ENCODE measurements at regions not wholly inside any gene's neighbourhood (a gene's known extent, or its start where the extent isn't known, plus 50 kb on each side); places are given as distances from the start of the nearest gene placed in this dataset.
"Not testable (repeated sequence)": the region's sequence is repeated elsewhere in the genome, so short reads cannot be mapped to it uniquely, and the experiment has no call there.

- H3K27me3 ChIP-seq = no peaks in the 10 kb centered on the region
- H3K4me2 ChIP-seq = no peak overlapping the region
- no peak for TF ChIP-seq Cebpa-rat (IDR thresholded peaks at IDR 0.05)
- H3K4me3 ChIP-seq = no peak overlapping the region
- H3K9ac ChIP-seq = no peak overlapping the region
- H4K20me1 ChIP-seq = no peaks in the 10 kb centered on the region
- H3K27ac ChIP-seq = no peak overlapping the region
- H3K4me1 ChIP-seq = no peaks in the 10 kb centered on the region
- H3K36me3 ChIP-seq = no peaks in the 10 kb centered on the region
- no peaks in the 10 kb centered on the region for H3K9me3 ChIP-seq (replicated peaks in 1 of 11)
Measured at GRCh38 chr12:90679674-90680073, 275.3 kb downstream of the CCER1 start.

GRCh38 chr12:90677552-90677951 lies 277.4 kb downstream of the CCER1 start:
- H3K36me3 ChIP-seq = no peaks in the 10 kb centered on the region
- no peak overlapping the region for H3K27ac ChIP-seq
- no peak overlapping the region for H3K4me2 ChIP-seq

GRCh38 chr12:90677055-90677454 lies 277.9 kb downstream of the CCER1 start:
- Histone ChIP-seq H3K27ac (no peak overlapping the region), H3K4me1 (no peaks in the 10 kb centered on the region), H3K4me2 (no peak overlapping the region), H3K9ac (no peak overlapping the region), H3K4me3 (no peak overlapping the region), H3K36me3 (no peaks in the 10 kb centered on the region), H3K9me3 (replicated peaks in 1 of 11) (no peaks in the 10 kb centered on the region), H3K27me3 (no peaks in the 10 kb centered on the region), H4K20me1 (no peaks in the 10 kb centered on the region)
- no peak for TF ChIP-seq Cebpa-rat (IDR thresholded peaks at IDR 0.05)

More at GRCh38 chr12:90677552-90677951, 277.4 kb downstream of the CCER1 start:
- no peaks in the 10 kb centered on the region for H3K4me1 ChIP-seq
- H3K27me3 ChIP-seq = no peaks in the 10 kb centered on the region
- no peaks in the 10 kb centered on the region for H3K9me3 ChIP-seq (replicated peaks in 1 of 11)
- no peak overlapping the region for H3K9ac ChIP-seq
- H3K4me3 ChIP-seq = no peak overlapping the region
- no peaks in the 10 kb centered on the region for H4K20me1 ChIP-seq
- TF ChIP-seq Cebpa-rat (IDR thresholded peaks at IDR 0.05) = no peak

- Histone ChIP-seq H3K9ac (no peak overlapping the region), H3K36me3 (no peaks in the 10 kb centered on the region), H4K20me1 (no peaks in the 10 kb centered on the region), H3K27me3 (no peaks in the 10 kb centered on the region), H3K4me1 (no peaks in the 10 kb centered on the region), H3K27ac (no peak overlapping the region), H3K4me2 (no peak overlapping the region), H3K4me3 (no peak overlapping the region), H3K9me3 (replicated peaks in 1 of 11) (peaks cover 0 to 2% (median 0%) of the 10 kb centered on the region in 11 experiments; a peak in 1 of 22 replicates)
- no peak for TF ChIP-seq Cebpa-rat (IDR thresholded peaks at IDR 0.05)
Measured at GRCh38 chr12:90675106-90675505, 279.9 kb downstream of the CCER1 start.

- H3K4me1 ChIP-seq = no peaks in the 10 kb centered on the region
- H3K9ac ChIP-seq = no peak overlapping the region
- no peak overlapping the region for H3K4me2 ChIP-seq
- no peak for TF ChIP-seq Cebpa-rat (IDR thresholded peaks at IDR 0.05)
- H3K9me3 ChIP-seq (replicated peaks in 1 of 11) = peaks cover 0 to 14% (median 0%) of the 10 kb centered on the region in 11 experiments; a peak in 5 of 22 replicates
- no peak overlapping the region for H3K4me3 ChIP-seq
- no peaks in the 10 kb centered on the region for H4K20me1 ChIP-seq
- H3K27me3 ChIP-seq = no peaks in the 10 kb centered on the region
- H3K27ac ChIP-seq = no peak overlapping the region
- no peaks in the 10 kb centered on the region for H3K36me3 ChIP-seq
Measured at GRCh38 chr12:90672081-90672480, 282.9 kb downstream of the CCER1 start.

GRCh38 chr12:90663949-90664348 lies 291.0 kb downstream of the CCER1 start:
- H3K4me1 ChIP-seq; H3K27ac ChIP-seq; H3K9me3 ChIP-seq (replicated peaks in 1 of 11); H3K36me3 ChIP-seq; H4K20me1 ChIP-seq; H3K9ac ChIP-seq; H3K4me3 ChIP-seq; H3K4me2 ChIP-seq; H3K27me3 ChIP-seq: not testable (repeated sequence)

GRCh38 chr12:90659060-90659459 lies 295.9 kb downstream of the CCER1 start:
- H3K36me3 ChIP-seq = no peaks in the 10 kb centered on the region

GRCh38 chr12:90653040-90653439 lies 301.9 kb downstream of the CCER1 start:
- H3K36me3 ChIP-seq = no peaks in the 10 kb centered on the region
- no peak overlapping the region for H3K4me3 ChIP-seq
- H3K9me3 ChIP-seq (replicated peaks in 1 of 11) = peaks cover 0 to 2% (median 0%) of the 10 kb centered on the region in 11 experiments; a peak in 2 of 22 replicates
- no peak overlapping the region for H3K4me2 ChIP-seq
- no peaks in the 10 kb centered on the region; a peak in 1 of 20 replicates for H3K4me1 ChIP-seq
- H3K9ac ChIP-seq = no peak overlapping the region
- no peaks in the 10 kb centered on the region for H4K20me1 ChIP-seq
- H3K27ac ChIP-seq = no peak overlapping the region
- no peaks in the 10 kb centered on the region for H3K27me3 ChIP-seq
- TF ChIP-seq Cebpa-rat (IDR thresholded peaks at IDR 0.05) = no peak

More at GRCh38 chr12:90659060-90659459, 295.9 kb downstream of the CCER1 start:
- no peaks in the 10 kb centered on the region for H3K9me3 ChIP-seq (replicated peaks in 1 of 11)
- H3K27ac ChIP-seq = no peak overlapping the region
- no peak overlapping the region for H3K4me2 ChIP-seq
- no peak overlapping the region for H3K4me3 ChIP-seq
- no peaks in the 10 kb centered on the region for H3K4me1 ChIP-seq
- no peak for TF ChIP-seq Cebpa-rat (IDR thresholded peaks at IDR 0.05)
- no peaks in the 10 kb centered on the region for H4K20me1 ChIP-seq
- H3K9ac ChIP-seq = no peak overlapping the region
- H3K27me3 ChIP-seq = no peaks in the 10 kb centered on the region

- Histone ChIP-seq H4K20me1 (no peaks in the 10 kb centered on the region), H3K9ac (no peak overlapping the region), H3K36me3 (no peaks in the 10 kb centered on the region), H3K4me2 (no peak overlapping the region), H3K4me1 (no peaks in the 10 kb centered on the region; a peak in 1 of 20 replicates), H3K9me3 (replicated peaks in 1 of 11) (peaks cover 3 to 9% (median 5%) of the 10 kb centered on the region in 11 experiments; a peak in 19 of 22 replicates), H3K27me3 (no peaks in the 10 kb centered on the region), H3K27ac (no peak overlapping the region), H3K4me3 (no peak overlapping the region)
- no peak for TF ChIP-seq Cebpa-rat (IDR thresholded peaks at IDR 0.05)
Measured at GRCh38 chr12:90652280-90652679, 302.7 kb downstream of the CCER1 start.

GRCh38 chr12:90645181-90645580 lies 309.8 kb downstream of the CCER1 start:
- no peak for TF ChIP-seq Cebpa-rat (IDR thresholded peaks at IDR 0.05)
- H3K27me3 ChIP-seq = no peaks in the 10 kb centered on the region
- no peaks in the 10 kb centered on the region for H4K20me1 ChIP-seq
- H3K9ac ChIP-seq = no peak overlapping the region
- H3K9me3 ChIP-seq (replicated peaks in 1 of 11) = peaks cover 5 to 22% (median 9%) of the 10 kb centered on the region in 11 experiments; a peak in 20 of 22 replicates
- H3K4me2 ChIP-seq = no peak overlapping the region
- H3K4me3 ChIP-seq = no peak overlapping the region
- H3K4me1 ChIP-seq = no peaks in the 10 kb centered on the region
- no peak overlapping the region for H3K27ac ChIP-seq
- no peaks in the 10 kb centered on the region for H3K36me3 ChIP-seq

All from BLaER1 treated with 17β-estradiol and CSF1 and Interleukin-3, amounts not matched to agents 10 nM and 100 nM (cell line).